ENCODE measurements at regions not wholly inside any gene's neighbourhood (a gene's known extent, or its start where the extent isn't known, plus 50 kb on each side); places are given as distances from the start of the nearest gene placed in this dataset.
"Not testable (repeated sequence)": the region's sequence is repeated elsewhere in the genome, so short reads cannot be mapped to it uniquely, and the experiment has no call there.

DNA sequence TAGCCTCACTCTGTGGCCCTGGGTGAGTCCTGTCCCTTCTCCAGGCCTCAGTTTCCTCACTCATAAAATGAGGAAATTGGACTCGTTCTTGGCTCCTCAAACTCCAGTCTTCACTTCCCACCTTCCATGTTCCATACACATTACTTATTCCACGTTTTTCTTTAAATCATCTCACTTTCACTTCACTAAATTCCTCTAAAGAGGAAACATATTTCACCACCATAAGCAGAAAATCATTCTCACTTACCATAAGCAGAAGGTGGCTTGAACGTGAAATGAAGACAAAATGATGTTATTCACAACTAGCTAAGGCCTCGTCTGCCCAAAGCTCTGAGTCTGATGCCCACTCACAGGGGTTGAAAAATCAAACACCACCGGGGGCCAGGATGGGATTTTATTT is 278.3 kb downstream of the ADGRD1 start:
- H3K9me3 ChIP-seq, result no peaks in the 10 kb centered on the region; the same call in 1 of the 2 replicates
- H3K4me3 ChIP-seq (ENCODE audit: low read depth, low read length), result no peak overlapping the region
- no peaks in the 10 kb centered on the region for H3K36me3 ChIP-seq
- TF ChIP-seq, protein P1, sequence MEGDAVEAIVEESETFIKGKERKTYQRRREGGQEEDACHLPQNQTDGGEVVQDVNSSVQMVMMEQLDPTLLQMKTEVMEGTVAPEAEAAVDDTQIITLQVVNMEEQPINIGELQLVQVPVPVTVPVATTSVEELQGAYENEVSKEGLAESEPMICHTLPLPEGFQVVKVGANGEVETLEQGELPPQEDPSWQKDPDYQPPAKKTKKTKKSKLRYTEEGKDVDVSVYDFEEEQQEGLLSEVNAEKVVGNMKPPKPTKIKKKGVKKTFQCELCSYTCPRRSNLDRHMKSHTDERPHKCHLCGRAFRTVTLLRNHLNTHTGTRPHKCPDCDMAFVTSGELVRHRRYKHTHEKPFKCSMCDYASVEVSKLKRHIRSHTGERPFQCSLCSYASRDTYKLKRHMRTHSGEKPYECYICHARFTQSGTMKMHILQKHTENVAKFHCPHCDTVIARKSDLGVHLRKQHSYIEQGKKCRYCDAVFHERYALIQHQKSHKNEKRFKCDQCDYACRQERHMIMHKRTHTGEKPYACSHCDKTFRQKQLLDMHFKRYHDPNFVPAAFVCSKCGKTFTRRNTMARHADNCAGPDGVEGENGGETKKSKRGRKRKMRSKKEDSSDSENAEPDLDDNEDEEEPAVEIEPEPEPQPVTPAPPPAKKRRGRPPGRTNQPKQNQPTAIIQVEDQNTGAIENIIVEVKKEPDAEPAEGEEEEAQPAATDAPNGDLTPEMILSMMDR (IDR thresholded peaks at IDR 0.05; ENCODE audit: low read depth, low read length), result no peak
- H3K27me3 ChIP-seq, result no peaks in the 10 kb centered on the region
- no peak for DNase-seq
- H3K4me1 ChIP-seq, result peaks cover 21% of the 10 kb centered on the region

- not testable (repeated sequence) for H3K27me3 ChIP-seq; H3K9me3 ChIP-seq; H3K4me3 ChIP-seq (ENCODE audit: low read depth, low read length); DNase-seq; H3K36me3 ChIP-seq
- H3K4me1 ChIP-seq, result peaks cover 21% of the 10 kb centered on the region
These were observed 279.2 kb downstream of the ADGRD1 start for GRCh38 chr12:131232872-131233271.

GRCh38 chr12:131233850-131234789 is 280.4 kb downstream of the ADGRD1 start:
- H3K36me3 ChIP-seq; DNase-seq; H3K9me3 ChIP-seq; H3K27me3 ChIP-seq; H3K4me3 ChIP-seq (ENCODE audit: low read depth, low read length): not testable (repeated sequence)
- peaks cover 19% of the 10 kb centered on the region for H3K4me1 ChIP-seq

DNA sequence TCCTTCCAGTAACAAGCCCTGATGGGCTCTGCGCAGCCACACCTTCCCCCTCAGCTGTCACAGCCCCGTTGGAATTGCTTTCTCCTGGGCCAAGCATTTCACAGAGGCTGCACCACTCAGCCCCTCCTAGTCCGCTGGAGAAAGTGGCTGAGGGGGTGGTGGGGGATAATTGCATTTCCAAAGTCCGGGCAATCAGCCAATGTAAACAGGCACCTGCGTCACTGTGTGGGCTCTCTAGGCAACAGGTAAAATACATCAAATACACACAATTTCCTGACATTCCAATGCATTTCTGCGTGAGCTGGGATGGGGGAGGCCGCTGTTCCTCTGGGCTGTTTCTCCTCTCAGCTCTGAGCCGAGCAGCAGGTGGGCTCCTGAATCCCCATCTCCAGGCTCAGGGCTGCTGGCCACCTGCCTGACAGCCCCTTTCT is 281.1 kb downstream of the ADGRD1 start:
- not testable (repeated sequence) for H3K36me3 ChIP-seq; H3K4me3 ChIP-seq (ENCODE audit: low read depth, low read length); DNase-seq; H3K27me3 ChIP-seq; H3K9me3 ChIP-seq
- H3K4me1 ChIP-seq, result peaks cover 12% of the 10 kb centered on the region

DNA sequence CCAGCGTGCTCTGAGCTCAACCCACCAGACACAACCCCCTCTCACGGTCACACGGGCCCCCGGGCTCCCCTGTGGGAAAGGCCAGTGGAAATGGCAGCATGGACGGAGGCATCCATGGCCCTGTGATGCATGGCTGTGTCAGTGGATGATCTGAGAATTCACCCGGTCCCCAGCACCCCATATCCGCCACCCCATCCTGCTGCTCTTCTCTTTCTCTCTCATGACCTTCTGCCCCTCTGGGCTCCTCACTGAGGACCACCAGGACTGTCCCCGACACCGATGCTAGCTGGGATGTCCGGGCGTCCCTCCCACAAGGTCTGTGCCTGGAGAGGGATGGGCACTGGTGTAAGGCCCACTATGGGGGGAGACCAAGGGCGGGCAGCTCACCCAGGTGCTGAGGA is 282.2 kb downstream of the ADGRD1 start:
- Histone ChIP-seq H3K9me3 (no peaks in the 10 kb centered on the region), H3K4me3 (ENCODE audit: low read depth, low read length) (no peak overlapping the region), H3K4me1 (peaks cover 4% of the 10 kb centered on the region), H3K36me3 (no peaks in the 10 kb centered on the region), H3K27me3 (no peaks in the 10 kb centered on the region)
- TF ChIP-seq, protein P1 (IDR thresholded peaks at IDR 0.05; ENCODE audit: low read depth, low read length), result no peak
- no peak for DNase-seq

DNA sequence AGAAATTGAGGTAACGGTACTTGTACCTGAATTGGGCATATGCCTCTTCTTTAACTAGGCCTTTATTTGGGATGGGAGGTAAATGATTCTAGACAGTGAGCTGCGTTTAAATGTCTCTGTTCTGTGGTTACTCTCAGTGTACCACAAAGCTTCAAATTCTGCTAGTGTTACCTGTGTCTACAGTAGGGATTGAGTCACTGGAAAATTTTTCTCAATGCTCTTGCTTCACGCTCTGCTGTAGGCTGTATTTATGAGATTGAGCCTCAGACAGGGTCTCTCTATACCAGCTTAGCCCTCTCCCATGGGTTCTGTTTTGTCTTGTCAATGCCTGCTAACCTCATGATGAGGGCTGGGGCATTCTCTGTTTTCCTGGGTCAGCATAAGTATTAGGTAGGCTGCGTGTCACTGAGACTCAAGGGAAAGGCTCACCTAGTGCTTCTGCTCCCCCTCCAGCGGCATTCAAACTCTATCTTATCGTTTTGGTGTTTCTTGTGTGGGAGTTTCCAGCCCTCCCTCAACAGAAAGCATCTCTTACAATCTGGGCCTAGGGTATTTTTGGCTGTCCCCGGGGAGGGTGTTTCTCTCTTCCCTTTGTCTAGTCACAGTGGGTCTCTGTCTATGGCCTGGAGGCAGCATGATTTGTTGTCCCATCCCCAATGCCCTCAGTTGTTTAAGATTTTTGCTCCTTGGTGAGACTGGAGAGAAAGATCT is 285.8 kb downstream of the ADGRD1 start:
- no peaks in the 10 kb centered on the region for H3K4me1 ChIP-seq
- H3K4me3 ChIP-seq (ENCODE audit: low read depth, low read length), result no peak overlapping the region
- no peaks in the 10 kb centered on the region for H3K36me3 ChIP-seq
- TF ChIP-seq, protein P1 (IDR thresholded peaks at IDR 0.05; ENCODE audit: low read depth, low read length), result no peak
- H3K9me3 ChIP-seq, result peaks cover 5% of the 10 kb centered on the region; the same call in 1 of the 2 replicates
- H3K27me3 ChIP-seq, result no peaks in the 10 kb centered on the region
- no peak for DNase-seq

DNA sequence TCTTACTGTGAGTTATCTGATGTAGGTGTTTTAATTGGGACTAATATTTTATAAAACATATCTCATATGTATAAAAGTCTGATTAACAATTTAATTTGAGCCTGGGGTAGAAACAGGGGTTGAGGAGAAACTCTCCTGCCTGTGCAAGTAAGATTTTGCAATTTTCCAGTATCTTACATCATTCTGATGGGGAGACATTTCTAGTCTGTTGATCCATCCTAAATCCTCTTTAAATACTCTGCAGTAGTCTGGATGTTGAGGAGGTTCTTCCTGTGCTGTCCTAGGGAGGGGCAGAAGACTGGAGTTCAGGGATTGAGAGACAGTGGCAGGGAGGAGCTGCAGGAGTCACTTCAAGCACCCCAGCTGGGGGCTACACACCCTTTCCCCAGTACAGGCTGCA is 287.8 kb downstream of the ADGRD1 start:
- Histone ChIP-seq H3K27me3 (no peaks in the 10 kb centered on the region), H3K4me3 (ENCODE audit: low read depth, low read length) (no peak overlapping the region), H3K36me3 (no peaks in the 10 kb centered on the region), H3K9me3 (peaks cover 5% of the 10 kb centered on the region; the same call in 1 of the 2 replicates), H3K4me1 (no peaks in the 10 kb centered on the region)
- no peak for DNase-seq
- TF ChIP-seq, protein P1 (IDR thresholded peaks at IDR 0.05; ENCODE audit: low read depth, low read length), result no peak

Data from BE2C (cell line).